ENCODE measurements at regions not wholly inside any gene's neighbourhood (a gene's known extent, or its start where the extent isn't known, plus 50 kb on each side); places are given as distances from the start of the nearest gene placed in this dataset.
A peak's percentile ranks its signal among the peaks of the same experiment; 100 is the strongest.

- peak; percentile 90 for ATAC-seq (ENCODE audit: low read depth)
- peak; percentile 82 for TF ChIP-seq MAZ (IDR thresholded peaks at IDR 0.05; ENCODE audit: borderline replicate concordance, low read depth, low read length)
- TF ChIP-seq FOS (IDR thresholded peaks at IDR 0.05; ENCODE audit: low read depth, low read length) = peak; percentile 98
- no peak for TF ChIP-seq NFE2L2 (IDR thresholded peaks at IDR 0.05; ENCODE audit: low read depth, low read length)
- TF ChIP-seq SMC3 (IDR thresholded peaks at IDR 0.05; ENCODE audit: low read depth, low read length) = no peak
- no peak for TF ChIP-seq POLR2A (IDR thresholded peaks at IDR 0.05; ENCODE audit: low read depth, low read length)
- no peak for TF ChIP-seq CHD1 (IDR thresholded peaks at IDR 0.05; ENCODE audit: low read depth, low read length)
- no peak for TF ChIP-seq RFX5 (IDR thresholded peaks at IDR 0.05; ENCODE audit: low read depth, low read length)
- TF ChIP-seq MXI1 (IDR thresholded peaks at IDR 0.05; ENCODE audit: borderline replicate concordance, low read depth, low read length) = 0 out of 2 replicates have a peak, but pooled peaks have one; percentile 23
- TF ChIP-seq CEBPB (IDR thresholded peaks at IDR 0.05; ENCODE audit: low read depth, low read length) = peak; percentile 92
- TF ChIP-seq, protein P1, sequence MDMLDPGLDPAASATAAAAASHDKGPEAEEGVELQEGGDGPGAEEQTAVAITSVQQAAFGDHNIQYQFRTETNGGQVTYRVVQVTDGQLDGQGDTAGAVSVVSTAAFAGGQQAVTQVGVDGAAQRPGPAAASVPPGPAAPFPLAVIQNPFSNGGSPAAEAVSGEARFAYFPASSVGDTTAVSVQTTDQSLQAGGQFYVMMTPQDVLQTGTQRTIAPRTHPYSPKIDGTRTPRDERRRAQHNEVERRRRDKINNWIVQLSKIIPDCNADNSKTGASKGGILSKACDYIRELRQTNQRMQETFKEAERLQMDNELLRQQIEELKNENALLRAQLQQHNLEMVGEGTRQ (IDR thresholded peaks at IDR 0.05; ENCODE audit: low read depth, low read length) = no peak
- no peak for TF ChIP-seq RAD21 (IDR thresholded peaks at IDR 0.05; ENCODE audit: low read length)
- no peak for TF ChIP-seq RCOR1 (IDR thresholded peaks at IDR 0.05; ENCODE audit: insufficient replicate concordance, low read length)
- TF ChIP-seq MAFK (IDR thresholded peaks at IDR 0.05; ENCODE audit: low read depth, low read length) = no peak
- no peak for TF ChIP-seq CTCF (conservative IDR thresholded peaks at IDR 0.05; ENCODE audit: low read depth, low read length)
- TF ChIP-seq ELK1 (IDR thresholded peaks at IDR 0.05; ENCODE audit: borderline replicate concordance, low read depth, low read length) = no peak
These were observed 308.4 kb downstream of the RPLP1 start for GRCh38 chr15:69760890-69761568.

More at GRCh38 chr15:69760890-69761568, 308.4 kb downstream of the RPLP1 start:
- no peak overlapping the region for H3K9ac ChIP-seq (ENCODE audit: low read depth, low read length)
- H2BK5ac ChIP-seq (ENCODE audit: low read depth, low read length, poor library complexity, severe bottlenecking) = no peak overlapping the region
- peaks cover 7% of the 10 kb centered on the region for H3K9me1 ChIP-seq (ENCODE audit: insufficient read depth, low read length)
- no peak overlapping the region for H2AFZ ChIP-seq (replicated peaks; ENCODE audit: low read length, poor library complexity)
- BruUV-seq (replicated peaks) = no TSS peak
- H4K5ac ChIP-seq (ENCODE audit: low read depth, low read length) = no peak overlapping the region
- H3K4ac ChIP-seq (ENCODE audit: low read depth, low read length) = peak overlapping the region; percentile 37
- no peak overlapping the region for H4K91ac ChIP-seq (ENCODE audit: insufficient read depth, low read depth, low read length)
- in situ Hi-C loops (cut with MboI; ENCODE audit: low sequenced_read_pairs) (no loop called here), dilution Hi-C loops (cut with HindIII; ENCODE audit: low sequenced_read_pairs, unreplicated experiment) (no loop called here), intact Hi-C loops (cut with micrococcal nuclease) (loop anchor here (2.0 to 10.0 kb wide), 3 partner anchors 94 to 334 kb away; partner anchors contain the start of gene TLE3)
- no peaks in the 10 kb centered on the region for H3K9me3 ChIP-seq (ENCODE audit: control insufficient read depth, insufficient read depth, low read length)
- peak; percentile 99 for DNase-seq
- no CpG with 5 or more reads among the region's 7 CpGs for WGBS, 2 experiments (ENCODE audit: extremely low coverage in 2 of 2, insufficient read length in 1 of 2)
- H4K20me1 ChIP-seq (ENCODE audit: insufficient read depth, low read length) = peaks cover 4% of the 10 kb centered on the region; the same call in 1 of the 2 replicates
- H2BK120ac ChIP-seq (ENCODE audit: low read depth, low read length) = peak overlapping the region; percentile 73
- no peaks in the 10 kb centered on the region for H3K36me3 ChIP-seq (ENCODE audit: control insufficient read depth, insufficient read depth, low read length)
- H3K23ac ChIP-seq (ENCODE audit: low read depth, low read length) = no peak overlapping the region
- no peak overlapping the region for H2AK9ac ChIP-seq (replicated peaks; ENCODE audit: low read depth, low read length, poor library complexity)
- peak overlapping the region; percentile 45; the same call in 1 of the 2 replicates for H3K4me2 ChIP-seq (ENCODE audit: low read depth, low read length)
- no peak overlapping the region for H3K56ac ChIP-seq (ENCODE audit: extremely low read depth, insufficient read depth, low read length)
- H3K27me3 ChIP-seq (ENCODE audit: control insufficient read depth, insufficient read depth, low read length) = peaks cover 1% of the 10 kb centered on the region
- peak overlapping the region; percentile 67; the same call in 1 of the 2 replicates for H2AK5ac ChIP-seq (ENCODE audit: low read depth, low read length)
- H3K4me3 ChIP-seq (ENCODE audit: insufficient read depth, low read depth, low read length) = no peak overlapping the region
- H3K4me1 ChIP-seq (ENCODE audit: control insufficient read depth, insufficient read depth, low read length) = peaks cover 12% of the 10 kb centered on the region
- ChIA-PET CTCF (interaction anchor here (0.7 to 1.0 kb wide), 2 partner anchors 15 to 120 kb away, joined by 3 read pairs; no protein-coding TSS in a partner anchor), POLR2A (ENCODE audit: unreplicated experiment) (interaction anchor here (0.6 kb wide), 1 partner anchor 16 kb away, joined by 9 read pairs; no protein-coding TSS in a partner anchor)
- no peak overlapping the region for H3K18ac ChIP-seq (ENCODE audit: low read depth, low read length)
- no peak overlapping the region; the same call in 2 of the 3 replicates for H2BK15ac ChIP-seq (ENCODE audit: low read depth, low read length)
- H4K8ac ChIP-seq (ENCODE audit: low read depth in 2 of 2, low read length in 2 of 2) = no peak overlapping the region
- no peak overlapping the region for H3K14ac ChIP-seq (replicated peaks; ENCODE audit: low read depth, low read length)
- H3K27ac ChIP-seq (ENCODE audit: insufficient read depth, low read length) = no peak overlapping the region
- H2BK20ac ChIP-seq (ENCODE audit: low read depth, low read length) = peak overlapping the region; percentile 86; the same call in 1 of the 2 replicates
- H3K79me1 ChIP-seq (ENCODE audit: low read depth in 1 of 2, low read length in 2 of 2) = no peaks in the 10 kb centered on the region
